Activated naive CD8-positive, alpha-beta T cell treated with anti-CD3 and anti-CD28 coated beads, Interleukin-2, amount 50 U/mL, for 24 hours (primary cell): ENCODE measurements at regions not wholly inside any gene's neighbourhood (a gene's known extent, or its start where the extent isn't known, plus 50 kb on each side); places are given as distances from the start of the nearest gene placed in this dataset.

ENCODE experiments used
- ATAC-seq: fragments of 150-1000 bp; cut with Tn5 transposase; one replicate; pipeline ENCODE4 v1.10.0; 2021
- DNase-seq: peaks from one replicate; pipeline ENCODE4 v3.0.0; 2021
- H3K27ac Mint-ChIP-seq: one replicate; pipeline ENCODE4 v1.8.0; 2021; ENCODE audit warnings: mild to moderate bottlenecking, mixed read lengths
- H3K27me3 Mint-ChIP-seq: one replicate; pipeline ENCODE4 v1.8.0; 2021; ENCODE audit warnings: mixed read lengths
- H3K36me3 Mint-ChIP-seq: one replicate; pipeline ENCODE4 v1.8.0; 2021; ENCODE audit warnings: low read depth, mixed read lengths
- H3K4me1 Mint-ChIP-seq: one replicate; pipeline ENCODE4 v1.8.0; 2021; ENCODE audit warnings: mixed read lengths
- H3K4me3 Mint-ChIP-seq: one replicate; pipeline ENCODE4 v1.8.0; 2021; ENCODE audit warnings: mild to moderate bottlenecking, moderate library complexity, mixed read lengths
- H3K9me3 Mint-ChIP-seq: one replicate; pipeline ENCODE4 v1.8.0; 2021; ENCODE audit warnings: mixed read lengths

- Mint-ChIP-seq H3K27me3 (no peaks in the 10 kb centered on the region), H3K4me1 (no peaks in the 10 kb centered on the region), H3K9me3 (peaks cover 14% of the 10 kb centered on the region), H3K27ac (no peak overlapping the region), H3K4me3 (no peak overlapping the region), H3K36me3 (peaks cover 3% of the 10 kb centered on the region)
- DNase-seq (no peak), ATAC-seq (no peak)
These were observed 75.0 kb upstream of the RNU6-1 start for GRCh38 chr15:67914537-67915460.

GRCh38 chr15:67915461-67916374, 75.9 kb upstream of the RNU6-1 start:
- H3K27me3 Mint-ChIP-seq = no peaks in the 10 kb centered on the region
- ATAC-seq (no peak), DNase-seq (no peak)
- no peaks in the 10 kb centered on the region for H3K4me1 Mint-ChIP-seq
- no peak overlapping the region for H3K4me3 Mint-ChIP-seq
- peaks cover 10% of the 10 kb centered on the region for H3K9me3 Mint-ChIP-seq
- no peak overlapping the region for H3K27ac Mint-ChIP-seq
- peaks cover 3% of the 10 kb centered on the region for H3K36me3 Mint-ChIP-seq

- Mint-ChIP-seq H3K27me3 (no peaks in the 10 kb centered on the region), H3K4me3 (no peak overlapping the region), H3K27ac (no peak overlapping the region), H3K9me3 (peaks cover 6% of the 10 kb centered on the region), H3K4me1 (no peaks in the 10 kb centered on the region), H3K36me3 (peaks cover 3% of the 10 kb centered on the region)
- DNase-seq (no peak), ATAC-seq (no peak)
These were observed 76.7 kb upstream of the RNU6-1 start for GRCh38 chr15:67916565-67916964.

GRCh38 chr15:67917037-67917436, 77.2 kb upstream of the RNU6-1 start:
- H3K4me3 Mint-ChIP-seq = no peak overlapping the region
- DNase-seq = no peak
- no peaks in the 10 kb centered on the region for H3K27me3 Mint-ChIP-seq
- H3K4me1 Mint-ChIP-seq = no peaks in the 10 kb centered on the region
- peaks cover 3% of the 10 kb centered on the region for H3K36me3 Mint-ChIP-seq
- peaks cover 6% of the 10 kb centered on the region for H3K9me3 Mint-ChIP-seq
- H3K27ac Mint-ChIP-seq = no peak overlapping the region
- ATAC-seq = no peak

GRCh38 chr15:67917636-67918035, 77.8 kb upstream of the RNU6-1 start:
- H3K9me3 Mint-ChIP-seq = peaks cover 6% of the 10 kb centered on the region
- no peaks in the 10 kb centered on the region for H3K27me3 Mint-ChIP-seq
- no peak overlapping the region for H3K4me3 Mint-ChIP-seq
- DNase-seq (no peak), ATAC-seq (no peak)
- peaks cover 3% of the 10 kb centered on the region for H3K36me3 Mint-ChIP-seq
- H3K27ac Mint-ChIP-seq = no peak overlapping the region
- no peaks in the 10 kb centered on the region for H3K4me1 Mint-ChIP-seq

GRCh38 chr15:67918205-67918861, 78.5 kb upstream of the RNU6-1 start:
- H3K27ac Mint-ChIP-seq = no peak overlapping the region
- H3K9me3 Mint-ChIP-seq = peaks cover 6% of the 10 kb centered on the region
- ATAC-seq (no peak), DNase-seq (no peak)
- H3K4me3 Mint-ChIP-seq = no peak overlapping the region
- no peaks in the 10 kb centered on the region for H3K27me3 Mint-ChIP-seq
- peaks cover 3% of the 10 kb centered on the region for H3K36me3 Mint-ChIP-seq
- no peaks in the 10 kb centered on the region for H3K4me1 Mint-ChIP-seq

- Mint-ChIP-seq H3K4me3 (no peak overlapping the region), H3K27me3 (no peaks in the 10 kb centered on the region), H3K9me3 (peaks cover 10% of the 10 kb centered on the region), H3K4me1 (no peaks in the 10 kb centered on the region), H3K36me3 (peaks cover 3% of the 10 kb centered on the region), H3K27ac (no peak overlapping the region)
- DNase-seq = no peak
- ATAC-seq = no peak
These were observed 80.8 kb upstream of the RNU6-1 start for GRCh38 chr15:67920524-67921240.

- ATAC-seq = no peak
- H3K27me3 Mint-ChIP-seq = no peaks in the 10 kb centered on the region
- no peak overlapping the region for H3K4me3 Mint-ChIP-seq
- no peaks in the 10 kb centered on the region for H3K4me1 Mint-ChIP-seq
- peaks cover 10% of the 10 kb centered on the region for H3K9me3 Mint-ChIP-seq
- no peak for DNase-seq
- peaks cover 3% of the 10 kb centered on the region for H3K36me3 Mint-ChIP-seq
- no peak overlapping the region for H3K27ac Mint-ChIP-seq
These were observed 82.3 kb upstream of the RNU6-1 start for GRCh38 chr15:67922106-67922675.

- Mint-ChIP-seq H3K9me3 (peaks cover 10% of the 10 kb centered on the region), H3K4me3 (no peak overlapping the region), H3K4me1 (no peaks in the 10 kb centered on the region), H3K27ac (no peak overlapping the region), H3K36me3 (no peaks in the 10 kb centered on the region), H3K27me3 (no peaks in the 10 kb centered on the region)
- DNase-seq (no peak), ATAC-seq (no peak)
These were observed 83.4 kb upstream of the RNU6-1 start for GRCh38 chr15:67922971-67923945.

GRCh38 chr15:67924359-67924974, 84.6 kb upstream of the RNU6-1 start:
- Mint-ChIP-seq H3K36me3 (no peaks in the 10 kb centered on the region), H3K4me1 (no peaks in the 10 kb centered on the region), H3K4me3 (no peak overlapping the region), H3K9me3 (peaks cover 4% of the 10 kb centered on the region), H3K27ac (no peak overlapping the region), H3K27me3 (no peaks in the 10 kb centered on the region)
- DNase-seq = no peak
- no peak for ATAC-seq

GRCh38 chr15:67925182-67925581, 85.3 kb upstream of the RNU6-1 start:
- H3K9me3 Mint-ChIP-seq = peaks cover 4% of the 10 kb centered on the region
- ATAC-seq (no peak), DNase-seq (no peak)
- H3K4me3 Mint-ChIP-seq = no peak overlapping the region
- H3K36me3 Mint-ChIP-seq = no peaks in the 10 kb centered on the region
- H3K27ac Mint-ChIP-seq = no peak overlapping the region
- no peaks in the 10 kb centered on the region for H3K27me3 Mint-ChIP-seq
- H3K4me1 Mint-ChIP-seq = no peaks in the 10 kb centered on the region

GRCh38 chr15:67927501-67928168, 87.8 kb upstream of the RNU6-1 start:
- H3K36me3 Mint-ChIP-seq = no peaks in the 10 kb centered on the region
- H3K4me1 Mint-ChIP-seq = no peaks in the 10 kb centered on the region
- H3K4me3 Mint-ChIP-seq = no peak overlapping the region
- ATAC-seq = no peak
- H3K27me3 Mint-ChIP-seq = no peaks in the 10 kb centered on the region
- no peak overlapping the region for H3K27ac Mint-ChIP-seq
- peaks cover 4% of the 10 kb centered on the region for H3K9me3 Mint-ChIP-seq
- no peak for DNase-seq
